C4-2B (cell line): ENCODE measurements at regions not wholly inside any gene's neighbourhood (a gene's known extent, or its start where the extent isn't known, plus 50 kb on each side); places are given as distances from the start of the nearest gene placed in this dataset.

ENCODE experiments used
- CTCF ChIP-seq: fragments of 450-650 bp; conservative IDR thresholded peaks from 2 replicates; pipeline ENCODE4 v1.5.1; 2017; ENCODE audit warnings: mild to moderate bottlenecking
- ZFX ChIP-seq: fragments of 450-650 bp; IDR thresholded peaks from 2 replicates; pipeline ENCODE4 v1.6.1; 2017

- TF ChIP-seq CTCF (no peak), ZFX (no peak)
These were observed 65.0 kb upstream of the ETV3 start for GRCh38 chr1:157203166-157203565.
